ENCODE measurements at regions not wholly inside any gene's neighbourhood (a gene's known extent, or its start where the extent isn't known, plus 50 kb on each side); places are given as distances from the start of the nearest gene placed in this dataset.

GRCh38 chr7:46297515-46297914 is 376.4 kb upstream of the IGFBP3 start:
- H3K79me2 ChIP-seq (ENCODE audit: insufficient read depth, low read length): no peaks in the 10 kb centered on the region
- H3K4me2 ChIP-seq (ENCODE audit: low read length): no peak overlapping the region
- H2AFZ ChIP-seq (ENCODE audit: low read depth, low read length, poor library complexity, severe bottlenecking): no peak overlapping the region
- CTCF ChIA-PET: no interaction called here
- no peaks in the 10 kb centered on the region for H3K9me2 ChIP-seq (ENCODE audit: insufficient read depth)
- intact Hi-C loops (cut with micrococcal nuclease): no loop called here
- H4K20me1 ChIP-seq (ENCODE audit: insufficient read depth): no peaks in the 10 kb centered on the region
- 0 out of 4 replicates have a peak, but pooled peaks cover 0 to 3% of the 10 kb centered on the region in 2 experiments for H3K9me3 ChIP-seq (ENCODE audit: control insufficient read depth in 1 of 2, insufficient read depth in 1 of 2, low read depth in 1 of 2, low read length in 2 of 2)
- no peaks in the 10 kb centered on the region for H3K27me3 ChIP-seq (ENCODE audit: insufficient read depth, low read length)
- no peak overlapping the region for H3K9ac ChIP-seq (ENCODE audit: low read length)
- H3K36me3 ChIP-seq (ENCODE audit: control insufficient read depth in 1 of 2, insufficient read depth in 2 of 2, low read length in 2 of 2): no peaks in the 10 kb centered on the region
- no TSS peak for BruUV-seq (replicated peaks)
- POLR2A ChIA-PET: no interaction called here
- DNase-seq (ENCODE audit: low read depth, low spot score) (no peak), ATAC-seq (no peak)
- no peak for TF ChIP-seq POLR2A (IDR thresholded peaks at IDR 0.05; ENCODE audit: borderline replicate concordance, extremely low read depth, insufficient read depth, insufficient read length)
- TF ChIP-seq RAD21 (IDR thresholded peaks at IDR 0.05; ENCODE audit: low read depth): no peak
- no peak for TF ChIP-seq EZH2phosphoT487 (IDR thresholded peaks at IDR 0.05; ENCODE audit: borderline replicate concordance)
- TF ChIP-seq TCF7L2 (IDR thresholded peaks at IDR 0.05; ENCODE audit: borderline replicate concordance, extremely low read depth, insufficient read depth, insufficient read length): no peak
- no peak for TF ChIP-seq SIN3A (IDR thresholded peaks at IDR 0.05; ENCODE audit: low read depth)
- no peak for TF ChIP-seq POLR2AphosphoS5 (IDR thresholded peaks at IDR 0.05; ENCODE audit: low read depth, low read length)
- no peak for TF ChIP-seq ZFX (IDR thresholded peaks at IDR 0.05)
- TF ChIP-seq ZNF274 (IDR thresholded peaks at IDR 0.05; ENCODE audit: low read depth, low read length): no peak
- TF ChIP-seq, protein P1, sequence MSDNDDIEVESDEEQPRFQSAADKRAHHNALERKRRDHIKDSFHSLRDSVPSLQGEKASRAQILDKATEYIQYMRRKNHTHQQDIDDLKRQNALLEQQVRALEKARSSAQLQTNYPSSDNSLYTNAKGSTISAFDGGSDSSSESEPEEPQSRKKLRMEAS (IDR thresholded peaks at IDR 0.05): no peak
- TF ChIP-seq REST (IDR thresholded peaks at IDR 0.05; ENCODE audit: low read depth): no peak
- no peak overlapping the region for H3K4me3 ChIP-seq (replicated peaks in 1 of 2; ENCODE audit: low read depth in 1 of 2, low read length in 2 of 2)
- H3K27ac ChIP-seq (ENCODE audit: low read depth, low read length): no peak overlapping the region
- no peaks in the 10 kb centered on the region for H3K4me1 ChIP-seq (ENCODE audit: control insufficient read depth in 1 of 2, insufficient read depth in 2 of 2, low read length in 2 of 2)
- RAD21 ChIA-PET (ENCODE audit: low non-redundant PET in 1 of 2, low total read pairs in 2 of 2, uncharacterized antibody in 2 of 2, unreplicated experiment in 2 of 2): no interaction called here
